ENCODE measurements at regions not wholly inside any gene's neighbourhood (a gene's known extent, or its start where the extent isn't known, plus 50 kb on each side); places are given as distances from the start of the nearest gene placed in this dataset.

- no peak for DNase-seq
Measured at GRCh38 chr6:99138445-99138844, 190.7 kb upstream of the FBXL4 start.

DNA sequence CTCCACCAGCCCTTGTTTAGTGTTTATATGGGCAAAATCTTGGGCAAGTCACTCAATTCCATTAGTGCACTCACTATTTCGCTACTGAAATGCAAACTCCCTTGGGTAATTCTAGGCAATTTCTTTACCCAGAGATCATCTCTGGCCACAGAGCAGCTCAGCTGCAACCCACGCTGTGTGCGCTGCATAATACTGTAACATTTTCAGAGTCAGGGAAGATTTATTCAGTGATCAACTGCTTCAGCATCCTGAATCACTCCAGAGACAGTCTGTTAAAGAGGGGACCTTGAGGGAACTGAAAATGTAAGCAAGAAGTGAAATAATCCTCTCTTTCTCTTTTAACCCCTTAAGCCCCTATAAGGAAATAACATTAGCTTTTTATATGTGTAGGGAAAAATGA lies 189.6 kb upstream of the FBXL4 start:
- DNase-seq: no peak

- DNase-seq: no peak
Measured at GRCh38 chr6:99136488-99136887, 188.7 kb upstream of the FBXL4 start.

DNA sequence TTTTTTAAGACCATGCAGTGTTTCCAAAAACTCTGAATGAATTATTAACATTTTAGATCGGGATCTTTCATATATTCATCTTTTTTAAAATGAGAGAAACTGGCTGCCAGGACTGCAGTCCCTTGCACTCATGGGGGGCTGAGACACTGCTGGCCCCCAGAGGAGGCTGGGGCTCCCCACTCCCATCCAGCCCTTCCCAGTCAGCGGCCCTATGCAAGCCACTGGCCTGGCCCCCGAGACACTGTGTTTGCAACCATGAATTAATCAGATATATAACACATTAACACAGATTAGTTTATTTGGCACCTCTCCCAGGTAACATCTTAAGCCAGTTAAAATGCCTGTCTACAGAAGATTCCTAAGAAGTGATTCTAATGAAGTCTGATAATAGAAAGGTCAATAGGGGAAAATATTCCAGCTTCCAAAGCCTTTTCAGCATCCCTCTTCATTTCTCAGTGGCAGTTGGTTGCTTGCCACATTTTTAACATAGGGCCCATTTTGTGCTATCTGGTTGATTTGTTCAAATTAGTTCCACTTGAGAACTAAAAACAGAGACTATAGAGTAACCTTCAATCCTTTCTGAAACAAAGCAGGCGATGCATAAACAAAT lies 184.4 kb upstream of the FBXL4 start:
- no peak for DNase-seq

GRCh38 chr6:99130897-99131873 lies 183.4 kb upstream of the FBXL4 start:
- no peak for DNase-seq

DNA sequence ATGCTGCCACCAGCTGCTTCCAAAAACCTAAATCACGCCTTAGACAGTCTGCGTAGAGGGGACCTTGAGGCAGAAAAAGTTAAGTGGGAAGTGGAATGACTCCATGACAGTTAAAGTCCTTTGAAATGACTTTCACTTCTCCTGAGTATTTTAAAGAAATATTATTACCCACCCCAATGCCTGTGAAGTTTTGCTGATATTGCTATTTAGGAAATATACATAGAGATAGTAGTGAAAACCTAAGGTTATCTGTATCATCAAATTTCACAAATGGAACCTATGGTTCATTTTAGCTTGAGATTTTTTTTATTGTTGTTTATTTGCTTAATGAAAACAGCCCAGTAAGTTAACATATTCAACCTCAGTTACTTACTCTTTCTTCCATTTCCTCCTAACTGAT lies 182.1 kb upstream of the FBXL4 start:
- no peak for DNase-seq

DNA sequence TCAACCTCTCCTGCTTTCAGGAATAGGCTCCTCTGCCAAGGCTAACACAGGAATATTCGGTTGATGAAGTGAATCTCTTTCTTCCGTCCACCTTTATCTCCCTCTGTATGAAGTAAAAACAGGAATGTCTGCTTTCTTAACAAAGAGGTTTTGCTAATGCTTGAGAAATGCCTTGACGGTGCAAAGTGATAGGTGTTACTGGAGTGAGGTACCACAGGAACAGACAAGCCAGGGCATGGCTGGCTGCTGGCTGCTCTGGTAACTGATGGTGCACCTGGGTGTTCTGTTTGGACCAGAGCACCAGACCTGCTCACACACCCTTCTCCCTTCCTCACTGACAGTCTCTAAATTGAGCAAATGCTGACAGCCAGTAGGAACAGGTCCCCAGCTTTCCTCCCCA lies 174.0 kb upstream of the FBXL4 start:
- no peak for DNase-seq

DNA sequence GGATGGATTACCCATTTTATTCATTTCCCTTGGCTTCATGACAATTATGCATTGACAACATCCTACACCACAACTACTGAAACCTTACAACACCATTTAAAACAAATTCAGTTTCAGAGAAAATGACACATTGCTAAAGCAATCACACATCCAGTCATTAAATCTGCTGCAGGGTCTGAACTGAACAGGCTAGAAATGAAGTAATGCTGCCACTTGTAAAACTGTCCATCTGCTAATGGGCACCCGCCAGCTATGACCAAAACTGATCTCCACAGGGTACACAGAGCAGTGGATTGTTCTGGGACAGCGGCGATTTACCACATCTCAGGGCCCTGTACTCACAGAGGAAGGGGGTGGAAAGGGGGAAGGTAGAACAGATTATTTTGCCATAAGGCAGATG lies 172.9 kb upstream of the FBXL4 start:
- DNase-seq: no peak

- DNase-seq: peak; percentile 49
Measured at GRCh38 chr6:99119109-99120031, 171.6 kb upstream of the FBXL4 start.

DNA sequence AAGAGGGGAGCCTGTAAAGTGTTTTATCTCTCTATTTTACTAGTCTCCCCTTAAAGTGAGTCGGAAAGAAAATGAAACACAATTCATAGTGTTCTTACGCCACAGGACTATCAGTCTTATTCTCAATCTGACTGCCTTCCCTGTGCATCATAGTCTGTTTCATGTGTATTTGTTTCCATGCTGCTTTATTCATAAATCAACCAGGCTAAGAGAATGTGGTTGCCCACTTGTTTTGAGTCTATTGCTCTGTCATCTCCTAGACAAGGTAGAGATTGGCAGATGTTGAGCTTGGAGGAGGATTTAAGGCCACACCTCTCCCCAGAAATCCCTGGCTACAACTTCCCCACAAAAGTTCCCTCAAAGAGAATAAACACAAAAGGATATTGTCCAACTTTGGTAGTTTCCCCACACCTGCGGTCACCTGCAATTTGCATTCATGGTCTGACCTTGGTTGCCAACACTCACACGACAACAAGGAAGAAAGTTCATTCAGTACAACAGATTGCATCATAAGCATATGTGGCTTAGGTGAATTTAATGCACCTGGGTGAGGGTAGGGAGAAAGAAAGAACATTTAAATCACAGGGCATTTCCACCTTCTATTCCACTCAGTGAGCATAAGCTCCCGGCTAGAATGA lies 167.1 kb upstream of the FBXL4 start:
- no peak for DNase-seq

GRCh38 chr6:99111590-99111989 lies 163.8 kb upstream of the FBXL4 start:
- DNase-seq: no peak

DNA sequence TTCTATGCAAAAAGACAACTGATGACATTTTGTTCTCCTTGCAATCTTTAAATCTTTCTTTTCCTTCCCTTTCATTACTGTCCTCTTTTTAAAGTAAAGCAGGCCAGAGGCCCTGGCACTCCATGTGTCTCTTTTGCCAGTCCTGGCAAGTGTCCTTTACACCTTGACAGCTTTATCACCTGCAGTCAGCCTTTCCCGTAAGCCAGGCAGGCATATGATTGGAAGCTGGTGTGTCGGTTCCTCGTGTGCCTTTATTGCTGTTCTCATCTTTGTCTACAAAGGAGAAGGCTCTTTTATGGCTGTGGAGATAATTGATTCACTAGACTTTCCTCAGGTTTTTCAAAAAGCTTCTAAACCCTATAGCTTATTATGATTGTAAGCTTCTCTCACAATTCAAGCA lies 162.3 kb upstream of the FBXL4 start:
- DNase-seq: no peak

DNA sequence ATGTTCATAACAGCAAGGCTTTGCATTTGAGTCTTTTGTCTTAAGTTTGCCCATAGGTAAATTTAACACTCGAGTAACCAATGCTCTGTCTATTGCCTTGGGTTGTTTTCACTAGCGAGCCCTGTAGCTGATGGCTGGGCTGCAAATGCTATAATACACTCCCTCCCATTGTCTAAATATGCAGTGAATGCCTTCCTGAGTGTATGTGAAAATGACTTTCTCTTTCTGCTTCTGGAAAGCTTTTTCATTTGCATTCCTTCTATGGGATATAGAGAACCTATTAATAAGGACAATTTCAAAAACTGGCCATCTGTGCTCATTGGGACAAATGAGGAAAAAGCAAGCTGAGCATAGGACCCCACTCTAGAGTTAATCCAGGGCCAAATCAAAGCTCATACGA lies 156.5 kb upstream of the FBXL4 start:
- DNase-seq: no peak

- DNase-seq: no peak
Measured at GRCh38 chr6:99099243-99099642, 151.5 kb upstream of the FBXL4 start.

- no peak for DNase-seq
Measured at GRCh38 chr6:99096170-99096569, 148.4 kb upstream of the FBXL4 start.

GRCh38 chr6:99093456-99094190 lies 145.9 kb upstream of the FBXL4 start:
- DNase-seq: no peak

DNA sequence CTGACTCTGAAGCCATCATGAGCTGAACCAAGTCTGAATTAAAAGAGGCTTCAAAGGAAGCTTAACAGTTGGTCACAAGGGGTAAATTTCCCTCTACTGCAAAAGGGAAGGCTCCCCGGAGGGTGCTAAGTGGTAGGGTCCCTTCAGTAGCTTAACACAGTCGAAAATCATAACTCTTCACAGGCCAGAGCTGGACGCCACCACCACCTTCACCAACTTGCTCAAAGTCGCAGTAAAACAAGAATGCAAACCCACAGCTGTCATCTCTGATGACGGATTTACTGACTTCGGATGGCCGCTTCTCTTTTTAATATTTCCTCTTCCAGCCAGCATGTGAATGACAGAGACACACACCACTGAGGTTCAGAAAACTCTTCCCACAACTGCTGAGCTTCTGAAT lies 144.7 kb upstream of the FBXL4 start:
- no peak for DNase-seq

DNA sequence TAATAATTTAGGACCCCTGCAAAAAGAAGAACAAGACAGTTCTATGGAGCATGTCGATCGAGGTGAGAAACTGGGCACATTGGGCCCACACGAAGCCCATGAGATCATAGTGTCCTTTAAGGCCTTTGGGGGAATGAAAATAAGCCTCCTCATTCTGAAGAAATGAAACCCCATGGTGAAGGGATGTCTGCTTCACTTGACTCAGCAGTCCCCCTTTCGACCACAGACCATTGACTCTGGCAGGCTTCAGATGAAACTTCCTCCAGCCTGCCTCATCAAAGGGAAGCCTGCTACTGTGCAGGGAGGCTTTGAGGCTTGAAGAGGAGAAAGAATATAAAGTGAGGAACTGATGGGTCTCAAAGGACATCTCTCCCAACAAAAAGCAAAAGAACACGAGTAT lies 144.2 kb upstream of the FBXL4 start:
- DNase-seq: no peak

GRCh38 chr6:99080191-99080590 lies 132.4 kb upstream of the FBXL4 start:
- no peak for DNase-seq

GRCh38 chr6:99079058-99079457 lies 131.3 kb upstream of the FBXL4 start:
- no peak for DNase-seq

DNA sequence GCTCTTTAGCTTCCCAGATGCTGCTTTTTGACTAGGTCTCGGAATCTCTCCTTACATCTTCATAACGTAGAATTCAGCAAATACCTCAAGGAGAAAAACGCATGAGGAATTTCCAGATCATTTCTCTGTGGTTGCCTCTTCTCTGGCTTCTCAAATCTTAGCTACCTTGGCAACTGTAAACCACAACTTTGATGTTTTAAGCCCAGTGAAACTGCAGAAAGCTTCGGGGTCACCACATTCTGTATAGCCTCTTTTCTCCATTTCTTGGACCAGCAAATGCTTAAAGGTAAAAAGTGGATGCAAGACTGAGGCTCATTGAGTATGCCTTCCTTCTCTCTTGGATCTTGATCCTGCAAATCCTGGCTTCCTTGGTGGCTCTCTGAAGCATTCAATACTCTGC lies 125.5 kb upstream of the FBXL4 start:
- no peak for DNase-seq

DNA sequence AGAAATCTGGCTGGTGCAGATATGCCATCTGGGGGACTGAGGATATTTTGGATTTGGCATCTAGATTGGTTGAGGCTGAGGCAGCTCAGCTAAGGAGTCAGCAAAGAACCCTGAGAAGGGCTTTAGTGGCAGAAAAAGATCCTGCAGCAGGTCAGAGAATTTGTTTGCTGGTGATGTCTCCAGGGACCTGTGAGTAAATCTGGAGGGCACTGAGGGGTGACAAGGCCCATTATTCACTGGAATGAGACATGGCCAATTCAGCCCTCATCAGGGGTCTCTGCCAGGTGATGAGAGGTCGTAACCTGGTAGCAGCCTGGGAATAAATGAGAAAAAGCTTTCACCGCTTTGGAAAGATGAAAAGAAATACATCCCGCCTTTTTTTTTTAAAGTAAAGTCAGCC lies 118.3 kb upstream of the FBXL4 start:
- DNase-seq: no peak
